ENCODE measurements at regions not wholly inside any gene's neighbourhood (a gene's known extent, or its start where the extent isn't known, plus 50 kb on each side); places are given as distances from the start of the nearest gene placed in this dataset.

GRCh38 chr11:15871904-15872626, 484.3 kb downstream of the SOX6 start:
- TF ChIP-seq REST (IDR thresholded peaks at IDR 0.05; ENCODE audit: insufficient read depth in 1 of 2, low read depth in 2 of 2, low read length in 2 of 2) (no peak), TAF1 (IDR thresholded peaks at IDR 0.05; ENCODE audit: borderline replicate concordance, insufficient read depth, low read length) (no peak), POLR2AphosphoS5 (IDR thresholded peaks at IDR 0.05; ENCODE audit: low read depth, low read length) (no peak), FOXP2 (optimal IDR thresholded peaks at IDR 0.05; ENCODE audit: borderline replicate concordance, extremely low read depth, extremely low read length, insufficient read depth) (no peak), SIN3A (IDR thresholded peaks at IDR 0.05; ENCODE audit: borderline replicate concordance, insufficient read depth, low read length) (no peak)

GRCh38 chr11:15873501-15873900, 482.8 kb downstream of the SOX6 start:
- TF ChIP-seq SIN3A (IDR thresholded peaks at IDR 0.05; ENCODE audit: borderline replicate concordance, insufficient read depth, low read length) (no peak), FOXP2 (optimal IDR thresholded peaks at IDR 0.05; ENCODE audit: borderline replicate concordance, extremely low read depth, extremely low read length, insufficient read depth) (no peak), POLR2AphosphoS5 (IDR thresholded peaks at IDR 0.05; ENCODE audit: low read depth, low read length) (no peak), TAF1 (IDR thresholded peaks at IDR 0.05; ENCODE audit: borderline replicate concordance, insufficient read depth, low read length) (no peak), REST (IDR thresholded peaks at IDR 0.05; ENCODE audit: insufficient read depth in 1 of 2, low read depth in 2 of 2, low read length in 2 of 2) (no peak)

- TF ChIP-seq SIN3A (IDR thresholded peaks at IDR 0.05; ENCODE audit: borderline replicate concordance, insufficient read depth, low read length) (no peak), POLR2AphosphoS5 (IDR thresholded peaks at IDR 0.05; ENCODE audit: low read depth, low read length) (no peak), FOXP2 (optimal IDR thresholded peaks at IDR 0.05; ENCODE audit: borderline replicate concordance, extremely low read depth, extremely low read length, insufficient read depth) (no peak), TAF1 (IDR thresholded peaks at IDR 0.05; ENCODE audit: borderline replicate concordance, insufficient read depth, low read length) (no peak)
These were observed 481.6 kb downstream of the SOX6 start for GRCh38 chr11:15874704-15875103.

- TF ChIP-seq POLR2AphosphoS5 (IDR thresholded peaks at IDR 0.05; ENCODE audit: low read depth, low read length) (no peak), SIN3A (IDR thresholded peaks at IDR 0.05; ENCODE audit: borderline replicate concordance, insufficient read depth, low read length) (no peak)
These were observed 481.0 kb downstream of the SOX6 start for GRCh38 chr11:15875393-15875792.

- TF ChIP-seq SIN3A (IDR thresholded peaks at IDR 0.05; ENCODE audit: borderline replicate concordance, insufficient read depth, low read length) (no peak), TAF1 (IDR thresholded peaks at IDR 0.05; ENCODE audit: borderline replicate concordance, insufficient read depth, low read length) (no peak), POLR2AphosphoS5 (IDR thresholded peaks at IDR 0.05; ENCODE audit: low read depth, low read length) (no peak), REST (IDR thresholded peaks at IDR 0.05; ENCODE audit: insufficient read depth in 1 of 2, low read depth in 2 of 2, low read length in 2 of 2) (no peak), FOXP2 (optimal IDR thresholded peaks at IDR 0.05; ENCODE audit: borderline replicate concordance, extremely low read depth, extremely low read length, insufficient read depth) (no peak)
These were observed 480.4 kb downstream of the SOX6 start for GRCh38 chr11:15875943-15876342.

GRCh38 chr11:15878756-15879155, 477.6 kb downstream of the SOX6 start:
- no peak for TF ChIP-seq SIN3A (IDR thresholded peaks at IDR 0.05; ENCODE audit: borderline replicate concordance, insufficient read depth, low read length)
